Sciatic nerve (tissue), 2 donors: ENCODE measurements at regions not wholly inside any gene's neighbourhood (a gene's known extent, or its start where the extent isn't known, plus 50 kb on each side); places are given as distances from the start of the nearest gene placed in this dataset.
"Not testable (repeated sequence)": the region's sequence is repeated elsewhere in the genome, so short reads cannot be mapped to it uniquely, and the experiment has no call there.

Source experiments
- ATAC-seq: fragments of 200-7000 bp; cut with Tn5 transposase; one replicate; pipeline ENCODE4 v1.9.1; 2020; ENCODE audit warnings: mild to moderate bottlenecking, moderate library complexity
- DNase-seq: peaks from one replicate; pipeline ENCODE4 v3.0.0-alpha.2; 2020; ENCODE audit warnings: low spot score
- intact Hi-C: fragments of 100-400 bp; cut with DNase I; formaldehyde crosslinking; loops from one replicate; pipeline ENCODE4 v1.14.2; 2022
- donor health status: DM: no; HTN: no; CAD: no.
- donor health status: DM: no; HTN: no; CAD: no.

DNA sequence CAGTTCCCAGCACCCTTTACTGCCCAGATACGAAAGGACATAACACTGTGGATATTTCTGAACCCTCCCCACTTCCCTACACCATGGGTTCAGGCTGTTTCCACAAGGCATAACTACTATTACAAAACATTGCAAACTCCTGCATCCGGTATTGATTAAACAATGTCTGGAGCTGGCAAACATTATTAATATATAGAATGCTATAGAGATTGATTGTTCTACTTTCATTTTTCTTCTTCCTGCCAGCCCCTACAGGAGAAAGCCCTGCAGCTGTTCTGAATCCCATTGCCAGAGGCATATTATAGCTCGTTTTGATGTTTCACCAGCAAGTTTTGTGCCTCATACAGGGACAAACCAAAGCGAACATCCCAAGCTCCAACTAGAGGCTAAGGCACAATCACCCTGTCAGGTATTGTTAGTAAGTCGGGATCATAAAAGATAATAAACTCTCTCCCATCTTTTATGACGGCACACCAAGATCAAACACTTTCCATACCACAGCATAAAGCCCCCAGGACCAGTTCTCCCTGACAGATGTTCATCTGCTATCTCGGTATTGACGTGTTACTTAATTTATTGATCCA, 331.1 kb upstream of the NT5E start:
- ATAC-seq (no peak), DNase-seq (no peak)
- intact Hi-C loops = no loop called here

DNA sequence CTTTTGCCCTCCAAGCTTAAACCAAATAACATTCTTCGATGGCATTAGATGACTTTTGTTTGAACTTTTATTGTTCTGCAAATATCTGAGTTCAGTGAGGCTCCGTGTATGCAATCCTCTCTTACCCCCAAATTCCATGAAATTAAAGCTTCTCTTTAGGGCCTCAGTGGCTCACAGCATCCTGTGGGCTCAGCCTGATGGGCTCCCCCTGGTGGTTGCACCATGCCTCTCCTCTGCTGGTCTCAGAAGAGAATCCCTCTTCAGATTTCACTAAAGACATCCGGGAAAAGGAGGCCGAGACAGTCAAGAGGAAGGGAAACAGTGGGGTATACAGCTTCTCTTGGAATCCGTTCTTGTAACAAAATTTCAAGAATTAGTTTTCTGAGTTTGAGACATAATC, 331.6 kb upstream of the NT5E start:
- intact Hi-C loops = no loop called here
- ATAC-seq (no peak), DNase-seq (no peak)

GRCh38 chr6:85116475-85116874, 333.4 kb upstream of the NT5E start:
- ATAC-seq = no peak
- DNase-seq = no peak
- intact Hi-C loops = no loop called here

DNA sequence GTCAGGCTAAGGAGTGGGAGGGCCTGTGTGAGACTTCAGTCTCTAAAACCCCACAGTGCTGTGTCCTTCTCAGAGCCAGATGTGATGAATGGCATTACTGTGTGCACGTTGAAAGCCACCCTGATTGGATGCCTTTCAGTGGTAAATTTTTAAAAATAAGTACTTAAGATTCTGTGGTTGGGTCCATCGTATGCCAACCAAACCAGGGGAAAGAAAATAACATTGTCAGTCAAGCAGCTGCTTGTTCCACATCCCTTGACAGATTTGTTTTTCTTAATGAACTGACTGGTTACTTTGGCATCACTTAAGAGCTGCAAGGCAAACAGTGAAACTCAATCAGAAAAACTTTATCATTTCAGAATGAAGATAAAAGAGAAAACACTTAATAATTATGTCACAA, 334.0 kb upstream of the NT5E start:
- intact Hi-C loops = no loop called here
- peak; percentile 31 for ATAC-seq

DNA sequence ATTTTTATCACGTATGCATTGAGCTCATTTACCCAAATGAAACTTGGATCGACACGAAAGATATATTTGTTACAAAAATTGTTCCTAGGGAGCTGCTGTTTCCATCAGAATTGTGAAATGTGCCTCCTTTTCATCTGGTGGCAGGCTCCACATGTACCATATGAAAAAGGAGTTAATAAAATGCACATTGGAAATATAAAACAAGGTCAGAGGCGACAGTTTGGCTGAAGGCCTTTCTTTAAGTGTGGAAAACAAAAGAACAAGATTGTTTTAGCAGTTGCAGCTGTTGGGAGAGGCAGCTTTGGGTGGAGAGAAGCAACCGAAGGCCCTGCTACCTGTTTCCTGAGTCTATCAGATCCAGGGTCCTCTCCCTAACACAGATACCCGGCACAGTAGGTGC, 334.5 kb upstream of the NT5E start:
- DNase-seq (no peak), ATAC-seq (peak; percentile 5)
- intact Hi-C loops = no loop called here

More for the DNA sequence above, 334.0 kb upstream of the NT5E start:
- DNase-seq = no peak

GRCh38 chr6:85114581-85114935, 335.3 kb upstream of the NT5E start:
- DNase-seq (no peak), ATAC-seq (peak; percentile 58)
- intact Hi-C loops = no loop called here

DNA sequence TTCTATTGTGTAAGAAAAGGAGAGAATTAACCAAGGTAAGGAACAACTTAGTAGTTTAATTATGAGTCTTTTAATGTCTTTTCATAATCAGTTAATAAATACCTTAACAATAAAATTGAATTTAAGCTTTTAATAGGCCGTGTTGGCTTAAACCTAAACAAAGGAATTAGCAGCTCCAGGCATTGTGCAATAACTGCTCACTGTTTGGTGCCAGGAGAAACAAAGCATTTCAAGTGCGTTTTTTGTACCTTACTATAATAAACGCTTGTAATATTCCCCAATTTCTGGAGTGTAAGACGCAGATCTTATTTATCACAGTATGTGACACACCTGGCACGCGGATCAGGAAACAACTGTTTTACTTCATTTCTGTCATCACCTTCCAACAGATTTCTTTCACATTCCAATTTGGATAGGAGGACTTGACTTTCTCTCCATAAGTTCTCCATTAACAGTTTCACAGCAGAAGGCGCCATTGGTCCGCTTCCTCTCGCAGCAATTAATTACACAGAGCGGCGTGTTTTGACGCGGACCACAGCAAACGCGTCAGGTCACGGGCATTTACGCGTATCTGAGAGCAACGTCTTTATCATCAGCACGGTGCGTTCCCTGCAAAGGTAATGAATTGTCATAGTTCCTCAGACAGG, 335.8 kb upstream of the NT5E start:
- intact Hi-C loops = no loop called here
- peak; percentile 75 for ATAC-seq
- DNase-seq = no peak

DNA sequence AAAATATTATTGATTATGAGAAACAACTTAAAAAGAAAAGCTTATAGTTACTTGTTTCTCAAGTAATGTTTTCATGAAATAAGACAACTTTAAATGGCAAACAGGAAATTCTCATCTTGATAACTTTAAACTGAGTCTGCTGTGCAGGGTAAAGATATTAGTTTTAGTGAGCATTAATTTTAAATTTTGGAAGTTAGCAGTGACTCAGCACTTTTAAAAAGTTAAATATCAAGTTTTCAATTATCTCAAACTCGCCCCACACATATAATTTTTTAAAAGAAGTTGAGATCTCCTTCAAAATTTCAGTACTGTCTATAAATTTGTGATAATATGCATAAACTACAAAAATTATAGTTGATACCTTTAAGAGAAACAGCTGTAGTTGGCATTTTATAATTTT, 337.3 kb upstream of the NT5E start:
- intact Hi-C loops = no loop called here
- ATAC-seq (no peak), DNase-seq (no peak)

- intact Hi-C loops = no loop called here
- ATAC-seq = peak; percentile 63
- DNase-seq = peak; percentile 70
These were observed 338.3 kb upstream of the NT5E start for GRCh38 chr6:85111481-85112011.

DNA sequence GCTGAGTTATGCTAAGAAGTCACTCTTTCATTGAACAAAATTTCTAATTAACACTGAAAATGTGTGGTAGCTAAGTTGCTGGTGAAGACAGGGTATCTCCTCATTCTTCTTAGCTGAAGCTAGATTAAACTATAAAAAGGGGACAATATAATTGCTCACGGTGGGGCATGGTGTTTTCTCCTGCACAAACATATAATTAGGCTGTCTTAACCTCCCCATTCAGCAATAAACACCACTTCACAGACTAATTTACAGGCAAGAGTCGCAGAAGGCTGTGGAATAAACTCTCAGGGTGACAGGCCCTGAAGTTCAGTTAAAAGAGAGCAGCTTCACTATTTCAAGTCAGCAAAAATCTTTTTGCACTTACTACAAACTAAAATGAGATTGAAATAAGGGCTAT, 338.9 kb upstream of the NT5E start:
- DNase-seq = no peak

DNA sequence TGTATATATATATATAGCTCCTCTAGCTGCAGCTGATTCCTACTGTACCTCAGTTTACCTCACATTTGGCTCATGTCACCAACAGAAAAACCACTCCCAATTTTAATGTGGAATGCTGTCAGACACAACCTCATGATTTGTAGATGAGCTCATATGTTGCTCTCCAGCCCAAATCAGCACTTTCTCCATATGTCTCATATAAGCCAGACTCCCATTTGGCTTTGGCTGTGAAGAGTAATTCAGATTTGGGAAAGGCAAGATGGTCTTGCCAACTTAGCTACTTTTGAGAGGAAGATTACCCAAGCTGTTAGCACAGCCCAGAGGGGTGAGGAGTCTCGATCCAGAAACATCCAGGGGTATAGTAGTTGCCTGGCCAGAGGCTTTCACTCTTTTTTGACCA, 342.2 kb upstream of the NT5E start:
- intact Hi-C loops = no loop called here
- ATAC-seq (no peak), DNase-seq (no peak)

More for the DNA sequence above, 338.9 kb upstream of the NT5E start:
- intact Hi-C loops = no loop called here
- ATAC-seq = no peak

DNA sequence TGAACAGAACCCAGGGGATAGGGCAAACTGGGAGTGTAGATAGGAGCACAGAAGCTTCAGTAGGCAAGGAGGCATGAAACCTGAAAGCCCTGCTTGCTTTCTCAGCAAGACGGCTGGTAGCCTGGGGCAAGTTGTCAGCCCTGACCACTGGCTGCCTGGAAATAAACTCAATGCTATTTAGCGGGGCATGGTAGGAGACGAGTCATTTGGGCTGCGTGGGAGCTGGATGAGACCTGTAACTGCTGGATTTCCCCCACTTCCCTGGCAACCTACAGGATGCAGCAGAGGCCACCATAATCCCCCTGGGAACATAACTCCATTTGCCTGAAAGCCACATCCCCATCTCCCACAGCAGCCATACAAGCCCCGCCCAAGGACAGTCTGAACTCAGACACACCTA, 332.6 kb upstream of the TBX18 start:
- no peak for ATAC-seq
- intact Hi-C loops = no loop called here
- DNase-seq = no peak

DNA sequence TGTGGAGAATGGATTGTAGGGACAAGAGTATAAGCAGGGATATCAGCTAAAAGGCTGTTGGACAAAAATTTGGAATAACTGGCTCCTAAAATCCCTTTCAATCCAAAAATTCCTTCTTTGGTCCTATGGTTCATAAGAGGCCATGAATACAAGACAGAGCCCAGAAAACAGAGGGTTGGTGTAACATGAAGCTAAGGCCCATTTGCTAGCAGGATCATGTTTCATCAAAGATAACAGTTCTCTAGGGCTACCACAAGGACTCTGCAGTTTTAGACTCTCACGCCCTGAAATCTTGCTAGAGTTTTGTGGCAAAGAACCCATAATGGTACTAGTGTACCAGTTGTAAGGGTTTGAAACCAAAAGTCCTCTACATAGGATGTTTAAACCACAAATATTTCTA, 327.8 kb upstream of the TBX18 start:
- ATAC-seq = no peak
- no peak for DNase-seq
- intact Hi-C loops = no loop called here

DNA sequence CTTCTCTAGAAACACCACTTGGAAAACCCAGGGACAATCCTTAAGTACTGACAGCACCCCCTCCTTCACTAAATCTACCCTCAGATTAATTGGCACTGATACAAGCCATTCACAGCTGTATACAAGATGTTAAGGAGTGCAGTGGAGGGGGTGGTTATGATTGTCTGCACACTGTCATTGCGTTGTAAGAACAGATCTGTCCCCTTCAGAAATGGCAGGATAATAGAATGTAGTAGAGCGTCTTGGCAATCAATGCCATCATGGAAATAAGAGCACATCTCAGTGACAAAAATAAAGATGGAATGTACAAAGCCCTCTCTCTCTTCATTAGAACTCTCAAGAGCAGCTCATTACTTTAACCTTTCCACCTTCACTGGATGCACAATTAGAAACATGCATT, 324.9 kb upstream of the TBX18 start:
- intact Hi-C loops = no loop called here
- no peak for DNase-seq
- ATAC-seq = no peak

DNA sequence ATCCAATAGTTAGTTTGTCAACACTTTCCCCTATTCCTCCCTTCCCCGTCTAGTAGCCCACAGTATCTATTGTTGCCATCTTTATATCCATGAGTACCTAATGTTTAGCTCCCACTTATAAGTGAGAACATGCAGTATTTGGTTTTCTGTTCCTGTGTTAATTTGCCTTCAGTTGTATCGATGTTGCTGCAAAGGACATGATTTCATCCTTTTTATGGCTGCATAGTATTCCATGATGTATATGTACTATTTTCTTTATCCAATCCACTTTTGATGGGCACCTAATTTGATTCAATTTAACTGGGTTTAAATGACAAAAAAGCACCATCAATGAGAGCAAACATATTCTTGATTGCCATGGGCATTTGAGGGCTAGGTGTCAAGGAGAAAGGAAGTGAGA, 321.5 kb upstream of the TBX18 start:
- DNase-seq = no peak
- intact Hi-C loops = no loop called here
- no peak for ATAC-seq

- intact Hi-C loops = no loop called here
- ATAC-seq (no peak), DNase-seq (no peak)
These were observed 316.7 kb upstream of the TBX18 start for GRCh38 chr6:85081102-85081501.

GRCh38 chr6:85079761-85080160, 315.4 kb upstream of the TBX18 start:
- DNase-seq (no peak), ATAC-seq (no peak)
- intact Hi-C loops = no loop called here

DNA sequence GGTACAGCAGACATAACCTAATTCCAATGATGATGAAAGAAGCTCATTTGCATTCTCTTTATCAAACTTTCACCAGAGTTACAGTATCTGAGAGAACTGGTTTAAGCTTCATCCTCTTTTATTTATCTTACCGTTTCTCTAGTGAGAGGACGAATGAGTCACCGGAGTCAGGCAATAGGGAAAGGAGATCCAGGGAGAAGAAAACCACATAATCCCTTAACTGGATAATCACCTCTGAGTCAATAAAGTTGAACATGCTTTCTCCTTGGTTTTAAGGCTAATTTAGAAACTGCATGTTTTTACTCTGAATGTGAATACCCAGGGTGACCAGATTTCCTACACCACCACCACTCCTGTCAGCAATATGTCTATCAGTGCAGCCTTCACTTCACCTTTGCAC, 313.7 kb upstream of the TBX18 start:
- ATAC-seq (peak; percentile 86), DNase-seq (no peak)
- intact Hi-C loops = no loop called here

GRCh38 chr6:85077098-85077497, 312.7 kb upstream of the TBX18 start:
- DNase-seq = no peak
- intact Hi-C loops = no loop called here
- peak; percentile 68 for ATAC-seq

DNA sequence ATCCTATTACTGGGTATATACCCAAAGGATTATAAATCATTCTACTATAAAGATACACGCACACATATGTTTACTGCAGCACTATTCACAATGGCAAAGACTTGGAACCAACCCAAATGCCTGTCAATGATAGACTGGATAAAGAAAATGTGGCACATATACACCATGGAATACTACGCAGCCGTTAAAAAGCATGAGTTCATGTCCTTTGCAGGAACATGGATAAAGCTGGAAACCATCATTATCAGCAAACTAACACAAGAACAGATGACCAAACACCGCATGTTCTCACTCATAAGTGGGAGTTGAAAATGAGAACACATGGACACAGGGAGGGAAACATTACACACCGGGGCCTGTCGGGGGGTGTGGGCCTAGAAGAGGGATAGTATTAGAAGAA, 307.4 kb upstream of the TBX18 start:
- ATAC-seq, DNase-seq, intact Hi-C loops: not testable (repeated sequence)

DNA sequence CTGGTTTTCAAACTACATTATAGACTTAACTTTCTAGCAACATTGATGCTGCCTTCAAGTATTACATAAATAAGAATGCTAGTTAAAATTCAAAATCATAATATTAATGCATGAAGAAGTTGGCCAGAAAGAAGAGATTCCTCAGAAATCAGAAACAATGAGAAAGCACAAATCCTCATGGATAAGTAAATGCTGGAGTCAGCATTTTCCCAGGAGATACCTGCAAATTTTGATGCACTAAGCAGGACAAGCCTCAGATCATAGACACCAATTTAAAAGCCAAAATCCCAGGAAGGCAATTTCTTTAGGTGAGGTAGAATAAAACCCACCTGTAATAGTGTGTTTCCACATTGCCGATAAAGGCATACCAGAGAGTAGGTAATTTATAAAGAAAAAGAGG, 305.2 kb upstream of the TBX18 start:
- intact Hi-C loops = no loop called here
- DNase-seq (no peak), ATAC-seq (no peak)
